Esophagus squamous epithelium (tissue), 5 donors: ENCODE measurements at regions not wholly inside any gene's neighbourhood (a gene's known extent, or its start where the extent isn't known, plus 50 kb on each side); places are given as distances from the start of the nearest gene placed in this dataset.

Source experiments
- DNase-seq: peaks from one replicate; lab custom pipeline; 2025; lab: John Stamatoyannopoulos, UW
- H3K27ac ChIP-seq, 4 donors: fragments of 200-600 bp; sonication (generic); one replicate each; pipeline ENCODE4 v1.5.1; 2016 to 2019; ENCODE audit warnings: mild to moderate bottlenecking in 1 of 4
- H3K27me3 ChIP-seq, 4 donors: fragments of 200-600 bp; sonication (generic); 1 replicate in 3 of 4; 2 replicates in 1 of 4; pipeline versions ENCODE4 v1.5.1 to v1.6.0; 2017 to 2021; ENCODE audit warnings: antibody characterized with exemption in 1 of 4
- H3K36me3 ChIP-seq, 3 donors: fragments of 200-600 bp; sonication (generic); one replicate each; pipeline ENCODE4 v1.5.1; 2016 to 2019
- H3K4me1 ChIP-seq, 3 donors: fragments of 200-600 bp; sonication (generic); one replicate each; pipeline ENCODE4 v1.5.1; 2017 to 2019
- H3K4me3 ChIP-seq, 4 donors: fragments of 200-600 bp; sonication (generic); 1 replicate in 3 of 4; 2 replicates in 1 of 4; pipeline ENCODE4 v1.5.1; 2016 to 2019; ENCODE audit warnings: mild to moderate bottlenecking in 2 of 4, moderate library complexity in 1 of 4
- H3K9me3 ChIP-seq, 3 donors: fragments of 200-600 bp; sonication (generic); one replicate each; pipeline ENCODE4 v1.5.1; 2016 to 2019
- CTCF ChIP-seq, 6 experiments: fragments of 450-650 bp in 4 of 6; fragments of 200-600 bp in 2 of 6; sonication (generic) in 2 of 6; IDR thresholded peaks; one replicate each; pipeline ENCODE4 v1.5.1; 2016 to 2019; ENCODE audit warnings: antibody characterized with exemption in 6 of 6, mild to moderate bottlenecking in 4 of 6, moderate library complexity in 4 of 6
- POLR2A ChIP-seq, 4 donors: fragments of 450-650 bp; IDR thresholded peaks; one replicate each; pipeline ENCODE4 v1.6.1; 2017; ENCODE audit warnings: antibody characterized with exemption in 4 of 4, mild to moderate bottlenecking in 4 of 4, moderate library complexity in 3 of 4
- WGBS, 2 donors: methylation state at CpG; one replicate each; pipeline ENCODE4 v1.1.5; 2018; 5-methylcytosine and 5-hydroxymethylcytosine counted together
- intact Hi-C: fragments of 100-400 bp; cut with DNase I; formaldehyde crosslinking; loops from one replicate; pipeline ENCODE4 v1.15.0; 2022
- donor health status: DM: yes; HTN: yes; CAD: no.

GRCh38 chr9:73011181-73011750 lies 58.4 kb upstream of the ALDH1A1 start:
- no peaks in the 10 kb centered on the region for H3K9me3 ChIP-seq
- H3K27ac ChIP-seq = peak overlapping the region in 1 of 4 donors; percentile 51
- intact Hi-C loops = no loop called here
- no peaks in the 10 kb centered on the region for H3K27me3 ChIP-seq
- WGBS, 2 donors = 34 to 36% methylated on average over 2 of the region's 2 CpGs
- TF ChIP-seq CTCF (IDR thresholded peaks at IDR 0.05) (no peak), POLR2A (IDR thresholded peaks at IDR 0.05) (no peak)
- H3K4me1 ChIP-seq = peaks cover 0 to 4% (median 0%) of the 10 kb centered on the region in 3 donors
- H3K4me3 ChIP-seq = no peak overlapping the region
- no peaks in the 10 kb centered on the region for H3K36me3 ChIP-seq
- DNase-seq = no peak

- WGBS, 2 donors = 65 to 77% methylated on average over 2 of the region's 2 CpGs
- H3K27ac ChIP-seq = no peak overlapping the region
- H3K4me3 ChIP-seq = no peak overlapping the region
- no peaks in the 10 kb centered on the region for H3K9me3 ChIP-seq
- TF ChIP-seq POLR2A (IDR thresholded peaks at IDR 0.05) (no peak), CTCF (IDR thresholded peaks at IDR 0.05) (no peak)
- DNase-seq = no peak
- peaks cover 0 to 4% (median 0%) of the 10 kb centered on the region in 3 donors for H3K4me1 ChIP-seq
- H3K27me3 ChIP-seq = no peaks in the 10 kb centered on the region
- intact Hi-C loops = no loop called here
- no peaks in the 10 kb centered on the region for H3K36me3 ChIP-seq
Observed at GRCh38 chr9:73009649-73010288, 56.9 kb upstream of the ALDH1A1 start.

- intact Hi-C loops = no loop called here
- no peak for TF ChIP-seq POLR2A (IDR thresholded peaks at IDR 0.05)
- TF ChIP-seq CTCF (IDR thresholded peaks at IDR 0.05) = no peak
- Histone ChIP-seq H3K27ac (no peak overlapping the region), H3K4me3 (no peak overlapping the region), H3K9me3 (no peaks in the 10 kb centered on the region), H3K27me3 (no peaks in the 10 kb centered on the region), H3K36me3 (no peaks in the 10 kb centered on the region), H3K4me1 (peaks cover 0 to 4% (median 0%) of the 10 kb centered on the region in 3 donors)
- no peak for DNase-seq
- WGBS, 2 donors = 61 to 68% methylated on average over 3 of the region's 3 CpGs
Observed at GRCh38 chr9:73007966-73008672, 55.3 kb upstream of the ALDH1A1 start.

- Histone ChIP-seq H3K27me3 (no peaks in the 10 kb centered on the region), H3K36me3 (no peaks in the 10 kb centered on the region), H3K27ac (no peak overlapping the region), H3K9me3 (no peaks in the 10 kb centered on the region), H3K4me1 (peaks cover 0 to 4% (median 0%) of the 10 kb centered on the region in 3 donors), H3K4me3 (no peak overlapping the region)
- no peak for TF ChIP-seq POLR2A (IDR thresholded peaks at IDR 0.05)
- no peak for TF ChIP-seq CTCF (IDR thresholded peaks at IDR 0.05)
- 65 to 72% methylated on average over 2 of the region's 2 CpGs for WGBS, 2 donors
- no peak for DNase-seq
- intact Hi-C loops = no loop called here
Observed at GRCh38 chr9:73006986-73007385, 54.1 kb upstream of the ALDH1A1 start.
